HG02571 (cell line): ENCODE measurements at regions not wholly inside any gene's neighbourhood (a gene's known extent, or its start where the extent isn't known, plus 50 kb on each side); places are given as distances from the start of the nearest gene placed in this dataset.

Source experiments
- ATAC-seq: cut with Tn5 transposase; IDR thresholded peaks from one replicate; pipeline ENCODE4 v1.9.1; 2021; ENCODE audit warnings: mild to moderate bottlenecking, moderate library complexity; ENCODE audit not compliant: unreplicated experiment

DNA sequence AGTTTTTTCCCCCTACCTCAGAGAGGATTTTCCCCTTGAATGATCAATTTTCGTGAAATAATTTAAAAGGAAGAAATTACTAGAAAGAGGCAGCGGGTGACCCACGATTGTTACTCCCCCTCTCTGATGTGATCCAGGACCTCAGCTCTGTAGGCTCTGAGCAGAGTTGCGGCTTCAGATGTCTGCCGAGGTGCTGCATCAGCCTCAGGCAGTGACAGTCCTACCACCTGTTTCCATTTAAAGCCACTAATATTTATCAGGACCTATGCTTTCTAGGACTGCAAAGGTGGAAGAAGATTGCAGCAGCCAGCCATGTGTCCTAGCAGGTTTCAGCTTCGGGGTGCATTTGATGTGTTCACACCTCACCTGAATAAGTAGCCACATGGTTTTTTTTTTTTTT, 294.8 kb upstream of the C2CD4B start:
- ATAC-seq = no peak

DNA sequence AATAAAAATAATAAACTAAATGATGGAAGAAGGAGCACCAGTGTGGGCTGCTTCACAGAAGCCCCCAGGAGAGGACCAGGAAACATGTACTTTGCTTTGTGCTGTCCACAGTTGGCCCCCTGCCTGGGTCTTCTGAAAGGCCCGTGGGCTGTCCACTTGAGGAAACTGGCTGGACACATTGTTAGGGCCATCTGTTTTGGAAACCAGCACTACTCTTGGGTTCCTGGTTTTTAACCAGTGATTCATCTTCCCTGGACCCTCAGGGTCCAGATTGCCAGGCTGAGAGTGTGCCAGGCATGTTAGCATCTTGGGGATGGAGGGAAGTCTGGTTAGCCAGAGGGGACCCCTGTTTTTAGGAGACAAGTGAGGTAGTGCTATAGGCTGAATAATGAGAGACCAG, 297.2 kb upstream of the C2CD4B start:
- ATAC-seq = no peak

DNA sequence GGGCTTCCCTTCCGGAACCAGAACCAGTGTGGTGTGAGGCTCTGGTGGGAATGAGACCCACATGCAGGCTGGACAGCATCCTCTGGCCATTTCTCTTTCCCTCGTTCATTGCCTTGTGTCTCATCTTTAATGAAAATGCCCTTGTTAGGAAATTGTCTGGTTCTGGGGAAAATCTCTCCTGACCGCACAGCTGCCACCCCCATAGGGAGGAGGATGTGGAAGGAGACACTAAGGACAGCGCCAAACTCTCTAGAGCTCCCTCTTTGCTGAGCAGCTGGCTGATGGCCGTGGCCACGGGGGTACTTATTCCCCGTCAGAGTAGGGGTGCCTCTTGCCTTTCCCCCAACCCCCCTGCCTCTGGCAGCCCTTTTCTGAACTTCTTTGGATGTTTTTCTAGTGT, 297.6 kb upstream of the C2CD4B start:
- no peak for ATAC-seq

DNA sequence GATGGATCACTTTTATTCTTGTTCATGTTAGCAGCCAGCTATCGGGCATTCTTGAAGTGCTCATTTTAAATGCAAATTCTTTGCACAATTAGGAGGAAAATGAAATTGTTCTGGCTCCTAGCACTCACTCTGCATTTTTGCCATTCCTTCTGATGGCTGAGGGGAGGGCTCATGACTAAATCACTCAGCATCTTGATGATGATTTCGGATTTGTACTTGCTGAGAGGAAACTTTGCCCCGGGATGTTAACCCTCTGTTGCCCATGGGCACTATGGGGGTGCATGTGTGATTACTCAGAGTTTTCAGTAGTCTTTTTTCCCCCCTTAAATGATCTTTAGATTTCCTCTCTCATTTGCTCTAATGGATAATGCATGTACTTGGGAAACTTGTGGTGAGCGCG, 299.6 kb upstream of the C2CD4B start:
- ATAC-seq = no peak

DNA sequence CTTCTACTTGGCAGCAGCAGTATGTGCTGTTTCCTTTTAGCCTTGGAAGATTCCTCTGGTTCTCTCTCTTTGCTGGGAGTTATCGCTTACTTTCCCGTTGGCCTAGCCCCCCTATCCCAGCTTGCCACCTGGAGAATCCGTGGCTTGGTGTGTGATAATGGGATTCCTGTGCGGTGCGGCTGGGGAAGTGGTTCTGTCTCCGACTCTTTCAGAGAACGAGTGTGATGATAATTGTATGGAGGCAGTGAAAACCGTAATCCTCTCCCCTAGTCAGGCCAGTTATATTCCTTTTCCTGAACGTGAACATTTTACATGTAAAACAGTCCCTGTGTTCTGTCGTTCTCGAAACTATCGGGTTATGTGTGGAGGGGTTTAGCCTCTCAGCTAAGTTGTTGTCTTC, 300.1 kb upstream of the C2CD4B start:
- no peak for ATAC-seq

DNA sequence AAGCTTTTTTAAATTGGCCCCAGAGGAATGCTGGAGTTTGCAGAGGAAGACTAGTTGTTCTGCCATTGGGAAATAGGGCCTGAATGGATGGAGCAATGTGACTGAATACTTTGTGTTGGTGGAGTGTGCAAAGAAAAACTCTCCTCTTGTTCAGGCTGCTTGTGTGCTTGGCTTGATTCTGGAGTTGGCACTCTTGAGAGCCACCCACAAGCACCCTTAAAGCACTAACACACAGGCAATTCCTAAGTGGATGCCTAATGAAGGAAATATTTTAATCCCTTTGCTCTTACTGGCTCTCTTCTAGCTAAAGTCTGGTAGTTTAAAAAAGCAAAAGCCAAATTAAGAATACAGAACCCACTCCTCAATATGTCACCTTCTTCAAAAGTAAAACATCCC, 304.4 kb upstream of the C2CD4B start:
- no peak for ATAC-seq

DNA sequence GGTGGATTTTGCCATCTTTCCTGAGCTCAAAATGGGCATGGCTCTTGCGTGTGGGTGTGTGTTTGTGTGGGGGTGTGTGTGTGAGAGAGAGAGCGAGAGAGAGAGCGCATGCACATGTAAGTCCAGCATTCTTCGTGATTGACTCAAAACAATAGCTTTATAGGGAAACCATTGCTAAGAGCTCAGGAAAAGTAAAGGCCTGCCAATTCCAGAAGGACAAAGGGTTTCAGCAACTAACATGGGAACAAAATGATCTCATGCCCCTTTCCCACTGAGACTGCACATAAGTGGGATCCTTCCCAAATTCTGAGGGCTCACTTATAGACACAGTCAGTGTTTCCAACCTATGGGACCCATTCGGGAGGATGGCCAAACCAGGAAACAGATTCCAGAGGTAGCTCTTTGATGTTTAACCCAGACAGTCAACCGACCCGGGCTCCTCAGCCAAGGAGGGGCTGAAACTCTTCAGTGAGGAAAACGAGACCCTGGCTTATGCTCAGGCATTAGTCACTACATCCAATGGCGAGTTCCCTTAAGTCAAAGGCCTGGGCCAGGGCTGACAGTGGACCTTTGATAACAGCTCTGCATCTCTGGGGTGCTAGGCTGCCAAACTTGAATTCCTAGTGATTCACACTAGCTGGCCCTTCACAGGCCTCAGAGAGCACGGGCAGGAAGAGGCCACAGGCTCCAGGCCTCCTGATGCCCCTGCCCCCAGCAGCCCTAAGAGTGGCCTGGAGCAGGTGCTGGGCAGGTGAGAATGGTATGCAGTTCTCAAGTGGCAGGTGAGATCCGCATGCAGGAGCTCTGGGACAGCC, 305.0 kb upstream of the C2CD4B start:
- ATAC-seq = no peak

DNA sequence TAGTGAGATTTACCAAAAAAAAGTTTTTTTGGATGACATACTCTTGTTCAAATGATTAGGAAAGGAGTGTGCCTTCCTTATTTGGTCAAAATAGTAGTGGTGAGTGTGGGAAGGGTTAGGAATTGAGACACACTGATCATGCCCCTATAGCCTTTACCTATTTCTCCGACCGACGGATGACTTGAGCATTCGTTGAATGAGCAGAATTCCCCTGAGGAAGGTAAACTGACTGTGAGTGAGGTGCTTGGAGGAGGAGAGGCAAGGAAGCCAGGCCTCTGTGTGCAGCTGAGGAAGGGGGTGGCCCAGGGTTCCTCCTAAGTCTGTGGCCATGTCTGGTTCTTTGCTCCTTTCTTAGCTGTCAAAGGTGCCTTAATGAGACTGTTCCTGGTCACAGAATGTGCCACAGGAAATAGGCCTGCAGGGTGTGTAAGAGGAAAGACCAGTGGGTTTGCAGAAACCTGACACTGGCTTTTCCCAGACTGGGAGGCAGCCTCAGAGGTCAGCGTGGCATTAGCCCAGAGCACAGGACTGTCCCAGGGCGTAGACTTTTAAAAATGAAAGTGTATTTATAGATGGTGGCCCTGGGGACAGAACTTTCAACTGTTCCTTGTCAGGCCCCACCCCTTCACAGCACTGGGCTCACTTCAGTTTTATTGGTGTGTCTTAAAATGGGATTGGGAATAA, 307.7 kb upstream of the C2CD4B start:
- ATAC-seq = no peak

DNA sequence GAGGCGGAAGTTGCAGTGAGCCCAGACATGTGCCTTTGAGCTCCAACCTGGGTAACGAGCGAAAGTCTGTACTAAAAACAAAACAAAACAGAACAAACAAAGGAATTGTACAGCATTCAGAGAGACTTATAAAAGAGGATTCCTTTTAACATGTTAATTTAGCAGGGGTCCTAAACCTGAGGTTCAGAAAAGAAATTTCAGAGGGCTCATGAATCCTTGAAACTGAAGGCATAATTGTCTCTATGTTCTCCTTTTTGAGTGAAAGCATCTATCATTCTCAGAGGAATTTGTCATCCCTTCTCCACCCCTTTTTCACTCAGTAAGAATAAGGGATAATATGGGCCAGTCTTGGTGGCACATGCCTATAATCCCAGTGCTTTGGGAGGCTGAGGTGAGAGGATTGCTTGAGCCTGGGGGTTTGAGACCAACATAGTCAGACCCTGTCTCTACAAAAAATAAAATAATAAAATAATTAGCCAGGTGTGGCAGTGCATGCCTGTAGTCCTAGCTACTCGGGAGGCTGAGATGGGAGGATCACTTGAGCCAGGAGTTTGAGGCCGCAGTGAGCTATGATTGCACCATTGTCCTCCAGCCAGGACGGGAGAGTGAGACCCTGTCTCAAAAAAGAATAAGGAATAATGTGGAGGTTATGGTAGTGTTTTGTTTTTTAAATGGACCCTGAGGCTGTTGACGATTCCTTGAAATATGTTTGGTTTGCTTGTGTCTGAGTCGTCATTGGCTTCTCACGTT, 309.1 kb upstream of the C2CD4B start:
- no peak for ATAC-seq

DNA sequence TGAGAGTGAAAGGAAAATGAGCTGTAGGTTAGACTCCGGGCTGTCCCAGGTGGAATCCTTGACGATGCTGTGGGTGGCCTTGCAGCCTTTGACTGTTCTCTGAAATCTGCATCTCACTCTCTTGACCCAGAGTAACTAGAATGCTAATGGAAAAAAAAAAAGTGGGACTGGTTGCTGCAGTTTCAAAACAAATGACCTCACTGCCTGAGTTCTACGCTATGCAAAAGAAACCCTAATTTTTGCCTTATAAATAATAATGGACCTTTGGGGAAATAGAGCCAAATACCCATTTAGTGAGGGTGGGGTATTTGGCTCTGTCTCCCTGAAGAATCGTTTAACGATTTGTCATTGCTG, 309.7 kb upstream of the C2CD4B start:
- ATAC-seq = no peak

DNA sequence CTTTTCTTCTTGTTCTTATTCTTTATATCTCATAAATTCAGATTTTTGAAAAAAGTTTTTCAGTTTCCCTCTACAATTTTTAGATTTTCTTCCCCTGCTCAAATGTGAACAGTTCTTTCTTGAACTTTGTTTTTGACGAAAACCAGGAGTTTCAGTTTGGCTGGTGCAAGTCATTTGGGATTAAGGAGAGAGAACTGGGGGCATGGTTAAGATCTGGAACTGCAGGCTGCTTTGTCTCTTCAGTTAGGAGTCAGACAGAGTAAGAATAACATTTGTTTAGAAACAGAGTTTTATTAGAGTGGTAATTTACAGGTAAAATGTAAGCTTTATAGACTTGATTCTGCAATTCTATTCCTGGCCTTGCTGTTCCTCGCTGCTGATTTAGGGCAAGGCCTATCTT, 310.5 kb upstream of the C2CD4B start:
- ATAC-seq = no peak

DNA sequence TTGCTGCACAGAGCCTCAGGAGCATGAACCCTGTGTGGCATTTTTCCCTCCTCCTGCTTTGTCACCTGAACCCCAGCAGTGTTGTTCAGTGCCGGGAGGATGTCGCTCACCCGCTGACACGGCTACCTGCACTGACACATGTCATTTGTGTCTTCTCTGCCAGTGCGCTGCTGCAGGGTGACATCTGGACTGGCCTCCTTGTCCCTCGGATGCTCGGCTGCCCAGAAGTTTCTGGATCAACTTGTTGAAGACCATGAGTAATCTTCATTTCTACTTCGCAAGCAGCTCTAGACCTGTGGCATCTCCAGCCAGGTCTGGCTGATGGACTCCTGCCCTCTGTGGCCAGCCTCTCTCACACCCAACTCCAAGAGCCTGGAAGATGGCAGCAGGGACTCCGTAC, 311.1 kb upstream of the C2CD4B start:
- ATAC-seq = no peak

DNA sequence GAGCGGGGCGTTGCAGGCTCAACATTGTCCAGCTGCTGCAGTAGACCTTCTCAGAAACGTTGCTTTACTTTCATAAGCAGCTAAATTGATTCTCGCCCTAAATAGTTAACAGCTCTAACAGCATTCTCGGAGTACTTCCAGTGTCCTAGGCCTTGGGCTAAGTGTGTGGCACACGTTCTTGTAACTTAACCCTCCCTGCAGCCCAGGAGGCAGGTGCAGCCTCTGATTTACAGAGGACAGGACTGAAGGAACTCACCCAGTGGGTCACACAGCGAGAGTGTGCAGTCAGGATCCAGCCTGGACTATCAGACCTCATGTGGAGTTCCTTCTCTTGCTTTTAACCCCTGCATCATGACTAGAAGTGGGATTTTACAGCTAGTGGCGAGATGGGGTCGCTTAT, 312.8 kb upstream of the C2CD4B start:
- no peak for ATAC-seq

DNA sequence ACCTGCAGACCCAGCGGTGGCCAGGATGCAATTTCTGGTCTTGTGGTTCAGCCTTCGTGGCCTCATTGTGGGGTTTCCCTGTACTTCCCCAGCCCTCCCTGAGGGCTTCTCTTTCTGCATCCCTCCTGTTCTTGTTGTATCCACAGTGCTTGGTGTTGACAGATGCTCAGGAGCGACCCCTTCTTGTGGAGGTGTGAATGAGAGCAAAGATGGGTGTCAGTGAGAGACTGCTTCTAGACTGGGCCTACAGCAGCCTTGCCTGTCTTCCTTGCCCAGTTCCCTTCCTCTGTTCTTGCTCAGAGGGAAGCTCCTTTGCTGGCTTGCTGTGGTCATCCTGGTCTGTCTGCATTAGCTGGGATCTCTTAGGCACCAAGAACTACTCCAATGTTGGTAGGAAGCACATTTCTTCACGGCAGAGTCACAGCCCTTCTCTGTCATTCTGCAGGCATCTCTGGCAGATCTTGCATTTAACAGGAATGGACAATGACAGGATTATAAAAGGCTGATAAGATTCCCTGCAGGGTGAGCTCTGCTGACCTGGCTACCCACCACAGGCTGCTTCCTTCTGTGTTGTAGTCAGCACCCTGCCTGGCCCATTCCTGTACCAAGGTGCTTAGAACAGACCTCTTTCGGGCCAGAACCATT, 317.8 kb upstream of the C2CD4B start:
- no peak for ATAC-seq

DNA sequence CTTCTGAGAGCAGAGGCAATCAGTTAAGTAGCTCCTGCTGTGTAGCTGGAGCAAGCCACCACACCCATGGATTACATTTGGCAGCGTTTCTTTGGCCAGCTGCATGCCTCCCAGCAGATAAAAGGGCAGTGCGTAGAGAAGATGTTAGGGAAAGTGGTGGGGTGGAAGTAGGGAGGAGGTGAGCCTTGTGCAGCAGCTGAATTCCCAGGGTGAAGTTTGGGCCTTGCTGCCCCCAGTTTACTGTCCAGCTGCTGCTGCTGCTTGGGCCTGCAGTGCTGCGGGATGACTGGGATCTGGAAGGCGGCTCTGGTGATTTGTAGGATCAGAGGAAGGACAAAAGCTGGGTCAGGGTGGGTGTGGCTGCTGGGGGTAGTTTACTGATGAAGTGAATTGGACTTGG, 318.7 kb upstream of the C2CD4B start:
- no peak for ATAC-seq

DNA sequence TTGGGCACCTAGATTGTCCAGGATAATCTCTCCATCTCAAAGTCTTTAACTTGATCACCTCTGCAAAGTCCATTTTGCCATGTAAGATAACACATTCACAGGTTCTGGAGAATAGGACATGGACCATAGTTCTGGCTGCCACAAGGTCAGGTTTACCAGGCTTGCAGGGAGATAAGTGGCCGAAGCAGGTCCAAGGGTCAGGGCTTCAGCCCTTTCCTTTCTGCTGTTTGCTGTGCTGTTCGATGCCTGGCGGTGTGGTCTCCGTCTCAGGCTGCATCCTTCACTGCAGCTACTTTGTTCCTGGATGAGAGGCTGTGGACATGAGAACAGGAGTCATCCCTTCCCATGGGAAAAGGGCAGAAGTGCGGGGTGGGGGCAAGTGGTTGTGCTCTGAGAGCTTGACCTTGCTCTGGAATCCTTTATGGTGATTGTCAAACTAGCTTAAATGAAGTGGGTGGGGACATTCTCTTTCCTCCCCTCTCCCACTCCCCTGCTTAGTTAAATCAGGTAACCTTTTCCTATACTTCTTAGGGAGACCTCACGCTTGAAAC, 320.2 kb upstream of the C2CD4B start:
- ATAC-seq = no peak

DNA sequence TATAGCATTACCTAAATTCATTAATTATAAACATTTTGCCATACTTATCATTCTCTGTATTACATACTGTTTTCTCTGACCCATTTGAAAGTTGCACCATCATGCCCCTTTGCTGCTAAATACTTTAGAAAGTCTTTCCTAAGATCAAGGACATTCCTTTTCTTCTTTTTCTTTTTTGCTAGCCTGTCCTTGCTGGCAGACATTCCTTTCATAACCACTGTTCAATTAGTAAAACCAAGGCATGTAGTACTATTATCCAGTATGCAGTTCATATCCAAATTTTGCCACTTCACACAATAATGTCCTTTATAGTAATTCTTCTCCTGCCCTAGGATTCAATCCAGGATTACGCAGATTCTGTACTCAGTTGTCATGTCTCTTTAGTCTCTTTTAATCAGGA, 321.0 kb upstream of the C2CD4B start:
- no peak for ATAC-seq

DNA sequence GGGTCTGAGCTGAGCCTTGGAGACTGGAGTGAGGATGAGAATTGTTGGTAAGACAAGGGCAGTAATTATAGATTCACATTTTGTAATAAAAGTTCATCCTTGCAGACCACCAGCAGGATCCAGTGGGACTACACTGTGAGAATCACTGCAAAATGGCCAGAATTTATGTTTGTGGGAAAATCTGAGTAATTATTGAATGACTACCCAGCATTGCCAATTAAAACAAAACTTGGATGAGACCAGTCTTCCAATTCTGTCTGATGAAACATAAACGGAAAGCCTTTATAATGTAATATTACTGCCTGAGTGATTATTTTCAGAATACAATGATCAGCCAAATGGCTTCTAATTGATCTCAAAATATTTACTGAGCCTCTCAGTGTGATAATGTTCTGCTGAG, 323.3 kb upstream of the C2CD4B start:
- no peak for ATAC-seq

DNA sequence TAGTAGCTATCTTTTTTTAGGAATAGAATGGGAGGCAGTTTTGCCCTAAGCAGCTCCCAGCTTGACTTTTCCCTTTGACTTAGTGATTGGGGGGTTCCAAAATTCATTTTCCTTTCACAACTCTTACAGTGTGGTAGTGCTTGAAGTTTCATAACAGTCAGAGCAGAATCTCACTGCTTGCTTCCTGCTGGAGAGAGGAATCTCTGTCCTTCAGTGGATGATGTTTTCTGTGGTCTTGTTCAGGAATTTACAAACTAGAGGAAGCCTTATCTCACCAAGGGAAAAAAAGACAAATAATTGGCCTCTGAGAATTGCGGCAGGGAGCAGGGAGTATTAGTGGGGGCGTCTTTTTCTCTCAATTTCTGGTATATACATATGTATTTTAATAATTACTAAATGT, 326.6 kb upstream of the C2CD4B start:
- no peak for ATAC-seq

DNA sequence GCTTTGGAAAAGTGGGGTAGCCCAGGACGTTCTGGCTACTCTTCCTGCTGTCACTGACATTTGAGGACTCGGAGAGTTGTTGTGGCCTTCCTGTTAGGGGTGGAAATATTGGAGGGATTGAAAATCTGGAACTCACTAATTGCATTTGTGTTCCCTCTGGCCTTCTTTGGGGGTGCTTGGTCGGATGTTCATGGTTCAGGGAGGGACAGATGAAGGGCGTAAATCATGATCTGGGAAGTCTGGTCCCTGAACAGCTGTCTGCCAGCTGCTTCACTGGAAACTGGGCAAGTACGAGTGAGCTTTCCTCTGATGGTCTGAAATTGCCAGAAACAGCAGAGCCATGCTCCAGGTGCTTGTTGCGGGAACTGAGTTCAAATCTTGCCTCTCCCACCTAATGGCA, 327.8 kb upstream of the C2CD4B start:
- ATAC-seq = no peak

DNA sequence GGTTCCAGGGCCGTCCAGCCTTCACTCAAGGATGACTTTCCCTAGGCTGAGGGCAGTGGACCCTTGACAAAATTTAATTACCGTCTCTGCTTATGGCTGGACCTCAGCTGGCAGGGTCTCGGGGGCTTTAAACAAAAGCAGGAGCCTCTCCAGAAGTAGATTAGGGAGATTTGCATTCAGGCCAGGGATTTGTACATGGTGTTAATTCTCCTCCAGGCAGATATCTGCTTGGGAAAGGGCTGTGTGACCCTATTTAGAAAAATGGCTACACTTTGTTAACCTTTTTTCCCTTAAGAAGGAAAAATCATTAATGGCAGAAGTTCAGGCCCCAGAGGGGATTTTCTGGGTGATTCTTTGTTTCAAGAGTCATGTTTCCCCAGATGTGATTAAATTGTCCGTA, 329.1 kb upstream of the C2CD4B start:
- ATAC-seq = no peak
